GM12864 (cell line): ENCODE measurements at regions not wholly inside any gene's neighbourhood (a gene's known extent, or its start where the extent isn't known, plus 50 kb on each side); places are given as distances from the start of the nearest gene placed in this dataset.

ENCODE experiments used
- DNase-seq: peaks from one replicate; pipeline ENCODE4 v3.0.0-alpha.2; 2011; ENCODE audit warnings: low read depth
- H3K4me3 ChIP-seq: 2 replicates; pipeline ENCODE4 v1.5.1; 2011; ENCODE audit warnings: mild to moderate bottlenecking, low read depth, low read length, control low read depth
- CTCF ChIP-seq: IDR thresholded peaks from 2 replicates; pipeline ENCODE4 v1.5.1; 2011; ENCODE audit warnings: low read depth, mild to moderate bottlenecking, moderate library complexity, low read length, control low read depth, inconsistent platforms; ENCODE audit errors: missing control alignments

- no peak overlapping the region for H3K4me3 ChIP-seq
- no peak for TF ChIP-seq CTCF
- DNase-seq, result no peak
Measured at GRCh38 chr4:24093446-24093845, 203.6 kb upstream of the PPARGC1A start.

- DNase-seq, result no peak
- no peak overlapping the region for H3K4me3 ChIP-seq
- no peak for TF ChIP-seq CTCF
Measured at GRCh38 chr4:24091639-24092233, 201.9 kb upstream of the PPARGC1A start.

- TF ChIP-seq CTCF, result no peak
- no peak for DNase-seq
- no peak overlapping the region for H3K4me3 ChIP-seq
Measured at GRCh38 chr4:24089851-24090534, 200.1 kb upstream of the PPARGC1A start.

GRCh38 chr4:24080871-24081270 lies 191.0 kb upstream of the PPARGC1A start:
- DNase-seq, result no peak
- TF ChIP-seq CTCF, result no peak

GRCh38 chr4:24078347-24078962 lies 188.6 kb upstream of the PPARGC1A start:
- H3K4me3 ChIP-seq, result no peak overlapping the region
- no peak for TF ChIP-seq CTCF
- no peak for DNase-seq

More at GRCh38 chr4:24080871-24081270, 191.0 kb upstream of the PPARGC1A start:
- H3K4me3 ChIP-seq, result no peak overlapping the region

GRCh38 chr4:24076811-24077210 lies 187.0 kb upstream of the PPARGC1A start:
- TF ChIP-seq CTCF, result no peak
- H3K4me3 ChIP-seq, result no peak overlapping the region
- no peak for DNase-seq
